HAP-1 (cell line): ENCODE measurements at regions not wholly inside any gene's neighbourhood (a gene's known extent, or its start where the extent isn't known, plus 50 kb on each side); places are given as distances from the start of the nearest gene placed in this dataset.
"Not testable (repeated sequence)": the region's sequence is repeated elsewhere in the genome, so short reads cannot be mapped to it uniquely, and the experiment has no call there.

Source experiments
- DNase-seq, 2 experiments: peaks; one replicate each; pipeline ENCODE4 v3.0.0-alpha.2; 2016 to 2020; ENCODE audit warnings: low spot score in 2 of 2
- H3K27me3 ChIP-seq: fragments of 250-450 bp; sonication (Bioruptor Pico); 2 replicates; pipeline ENCODE4 v1.5.1; 2020; ENCODE audit warnings: low read depth, mild to moderate bottlenecking, moderate library complexity
- H3K36me3 ChIP-seq: fragments of 250-450 bp; sonication (Bioruptor Pico); replicated peaks from 2 replicates; pipeline ENCODE4 v1.5.1; 2020; ENCODE audit warnings: mild to moderate bottlenecking
- H3K4me1 ChIP-seq: fragments of 250-450 bp; sonication (Bioruptor Pico); 2 replicates; pipeline ENCODE4 v1.5.1; 2020; ENCODE audit warnings: mild to moderate bottlenecking
- H3K4me3 ChIP-seq: fragments of 250-450 bp; sonication (Bioruptor Pico); 2 replicates; pipeline ENCODE4 v1.5.1; 2020; ENCODE audit warnings: mild to moderate bottlenecking, moderate library complexity
- H3K9me3 ChIP-seq: fragments of 250-450 bp; sonication (Bioruptor Pico); 2 replicates; pipeline ENCODE4 v1.5.1; 2020; ENCODE audit warnings: mild to moderate bottlenecking, moderate library complexity
- in situ Hi-C: fragments of 300-500 bp; cut with MboI; formaldehyde crosslinking; loops from 3 replicates; pipeline ENCODE4 v1.14.3; 2020; ENCODE audit warnings: low sequenced_read_pairs, inconsistent platforms, mixed read lengths

- H3K4me3 ChIP-seq, result no peak overlapping the region
These were observed 149.4 kb upstream of the PFKP start for GRCh38 chr10:2917926-2918325.

DNA sequence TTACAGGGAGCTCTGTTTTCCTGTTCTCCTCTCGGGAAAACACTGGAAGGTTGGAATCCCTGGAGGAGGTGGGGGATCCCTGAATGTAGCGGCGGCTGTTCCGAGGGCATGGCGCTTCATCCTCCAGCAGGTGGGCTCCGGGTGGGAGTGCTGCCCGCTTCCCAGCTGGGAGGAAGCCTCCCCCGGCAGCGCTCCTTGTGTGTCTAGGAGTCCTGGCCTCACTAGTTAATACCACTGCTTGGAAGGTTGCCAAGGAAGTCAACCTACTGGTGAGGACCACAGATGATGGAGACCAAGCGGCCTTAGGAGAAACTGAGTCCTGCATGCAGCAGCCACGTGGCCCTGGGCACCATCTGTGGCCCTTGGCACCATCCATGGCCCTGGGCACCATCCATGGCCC lies 151.9 kb upstream of the PFKP start:
- DNase-seq, result no peak
- H3K4me3 ChIP-seq, result no peak overlapping the region
- in situ Hi-C loops, result no loop called here
- H3K9me3 ChIP-seq, result no peaks in the 10 kb centered on the region
- H3K36me3 ChIP-seq, result no peaks in the 10 kb centered on the region
- no peaks in the 10 kb centered on the region for H3K27me3 ChIP-seq
- no peaks in the 10 kb centered on the region for H3K4me1 ChIP-seq

More at GRCh38 chr10:2917926-2918325, 149.4 kb upstream of the PFKP start:
- no peaks in the 10 kb centered on the region for H3K36me3 ChIP-seq
- no peaks in the 10 kb centered on the region for H3K4me1 ChIP-seq
- no peak for DNase-seq
- H3K27me3 ChIP-seq, result no peaks in the 10 kb centered on the region
- in situ Hi-C loops, result no loop called here
- no peaks in the 10 kb centered on the region for H3K9me3 ChIP-seq

GRCh38 chr10:2914741-2915140 lies 152.6 kb upstream of the PFKP start:
- H3K4me3 ChIP-seq, result no peak overlapping the region
- in situ Hi-C loops, result no loop called here
- H3K4me1 ChIP-seq, result no peaks in the 10 kb centered on the region
- H3K36me3 ChIP-seq, result no peaks in the 10 kb centered on the region
- no peak for DNase-seq
- no peaks in the 10 kb centered on the region for H3K9me3 ChIP-seq
- no peaks in the 10 kb centered on the region for H3K27me3 ChIP-seq

GRCh38 chr10:2913474-2913873 lies 153.9 kb upstream of the PFKP start:
- H3K9me3 ChIP-seq, result no peaks in the 10 kb centered on the region
- DNase-seq, result no peak
- in situ Hi-C loops, result no loop called here
- no peaks in the 10 kb centered on the region for H3K36me3 ChIP-seq
- no peaks in the 10 kb centered on the region for H3K4me1 ChIP-seq
- no peak overlapping the region for H3K4me3 ChIP-seq
- H3K27me3 ChIP-seq, result no peaks in the 10 kb centered on the region

DNA sequence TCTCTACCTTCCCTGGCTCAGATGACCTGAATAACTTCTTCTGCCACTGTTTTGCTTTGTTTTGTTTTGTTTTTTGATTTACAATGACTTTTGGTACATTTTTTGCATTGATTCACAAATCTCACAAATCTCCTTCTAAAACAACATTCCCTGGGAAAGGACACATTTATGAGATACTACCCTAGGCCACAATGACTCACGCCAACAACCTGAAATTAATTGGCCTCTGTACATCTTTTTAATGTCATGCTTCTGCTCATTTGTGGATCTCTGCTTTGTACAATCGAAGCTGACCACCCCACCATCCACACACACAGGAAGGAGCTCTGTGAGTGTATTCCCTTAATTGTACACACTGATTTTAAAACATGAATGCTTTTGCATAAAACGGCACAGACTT lies 156.7 kb upstream of the PFKP start:
- no peak for DNase-seq
- Histone ChIP-seq H3K4me1 (no peaks in the 10 kb centered on the region), H3K4me3 (no peak overlapping the region), H3K9me3 (no peaks in the 10 kb centered on the region), H3K36me3 (no peaks in the 10 kb centered on the region), H3K27me3 (no peaks in the 10 kb centered on the region)
- in situ Hi-C loops, result no loop called here

DNA sequence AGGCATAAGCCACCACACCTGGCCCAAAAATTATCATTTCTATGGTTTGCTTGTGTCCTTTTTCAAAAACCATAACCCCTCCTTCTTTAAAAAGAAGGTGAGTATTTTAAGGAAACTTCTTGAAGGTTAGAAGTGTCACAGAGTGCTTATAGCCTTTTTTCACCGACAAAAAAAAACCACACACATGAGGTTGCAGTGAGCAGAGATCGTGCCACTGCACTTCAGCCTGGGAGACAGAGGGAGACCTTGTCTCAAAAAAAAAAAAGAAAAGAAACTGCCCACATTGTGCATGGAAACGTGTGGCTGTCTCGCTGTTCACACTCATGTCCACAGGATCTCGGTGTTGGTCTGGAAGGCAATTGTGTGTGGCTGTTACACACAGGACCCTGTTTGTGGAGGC lies 157.4 kb upstream of the PFKP start:
- Histone ChIP-seq H3K36me3 (no peaks in the 10 kb centered on the region), H3K4me3 (no peak overlapping the region), H3K27me3 (no peaks in the 10 kb centered on the region), H3K4me1 (no peaks in the 10 kb centered on the region), H3K9me3 (no peaks in the 10 kb centered on the region)
- in situ Hi-C loops, result no loop called here
- no peak for DNase-seq

DNA sequence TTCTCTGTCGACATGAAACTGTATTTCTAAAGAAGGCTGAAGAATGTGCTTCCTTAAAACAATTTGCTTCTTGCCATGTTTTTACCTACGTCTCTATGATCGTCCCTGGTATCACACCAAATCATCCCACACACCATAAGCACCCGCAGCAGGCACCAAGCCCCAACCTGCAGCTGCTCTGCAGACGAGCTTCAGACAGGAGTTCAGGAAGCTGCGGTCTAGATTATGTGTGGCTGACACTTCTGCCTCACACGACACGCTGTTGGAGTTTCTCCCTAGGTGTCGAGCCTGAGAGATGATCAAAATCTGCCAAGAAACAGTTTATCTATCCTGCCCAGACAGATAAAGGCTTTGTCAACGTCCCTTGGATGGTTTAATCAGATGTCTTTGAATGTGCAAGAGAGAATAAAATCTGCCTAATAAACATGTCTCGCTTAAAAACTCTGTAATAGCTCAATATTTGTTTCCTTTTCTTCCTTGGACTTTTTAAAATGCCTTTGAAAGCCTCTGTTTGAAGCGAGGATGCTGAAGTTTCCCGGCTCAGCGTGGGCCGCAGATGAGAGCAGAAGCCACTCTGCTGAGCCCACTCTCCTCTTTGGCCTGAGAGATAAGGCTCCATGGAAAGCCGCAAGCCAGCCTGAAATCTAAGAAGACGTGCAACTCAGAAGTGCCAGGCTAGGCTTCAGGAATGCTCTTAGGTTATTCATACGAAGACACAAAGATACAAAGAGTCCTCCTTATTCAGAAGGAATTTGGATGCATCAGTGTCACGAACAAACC lies 158.3 kb upstream of the PFKP start:
- in situ Hi-C loops, result no loop called here
- DNase-seq, result no peak
- Histone ChIP-seq H3K36me3 (no peaks in the 10 kb centered on the region), H3K4me1 (no peaks in the 10 kb centered on the region), H3K4me3 (no peak overlapping the region), H3K9me3 (no peaks in the 10 kb centered on the region), H3K27me3 (no peaks in the 10 kb centered on the region)

- H3K27me3 ChIP-seq, result no peaks in the 10 kb centered on the region
- no peaks in the 10 kb centered on the region for H3K36me3 ChIP-seq
- in situ Hi-C loops, result no loop called here
- H3K4me1 ChIP-seq, result no peaks in the 10 kb centered on the region
- no peaks in the 10 kb centered on the region for H3K9me3 ChIP-seq
- DNase-seq, result no peak
- no peak overlapping the region for H3K4me3 ChIP-seq
These were observed 160.4 kb upstream of the PFKP start for GRCh38 chr10:2906974-2907373.

- in situ Hi-C loops, result no loop called here
- Histone ChIP-seq H3K27me3 (no peaks in the 10 kb centered on the region), H3K36me3 (no peaks in the 10 kb centered on the region), H3K9me3 (no peaks in the 10 kb centered on the region), H3K4me1 (no peaks in the 10 kb centered on the region), H3K4me3 (no peak overlapping the region)
- DNase-seq, result no peak
These were observed 161.5 kb upstream of the PFKP start for GRCh38 chr10:2905851-2906250.

- in situ Hi-C loops, result no loop called here
- no peaks in the 10 kb centered on the region for H3K27me3 ChIP-seq
- no peaks in the 10 kb centered on the region for H3K36me3 ChIP-seq
These were observed 166.8 kb upstream of the PFKP start for GRCh38 chr10:2900530-2900929.

GRCh38 chr10:2899246-2899951 lies 167.9 kb upstream of the PFKP start:
- Histone ChIP-seq H3K27me3 (no peaks in the 10 kb centered on the region), H3K9me3 (no peaks in the 10 kb centered on the region; the same call in 1 of the 2 replicates), H3K4me1 (no peaks in the 10 kb centered on the region), H3K36me3 (no peaks in the 10 kb centered on the region), H3K4me3 (no peak overlapping the region)
- in situ Hi-C loops, result no loop called here
- no peak for DNase-seq

More at GRCh38 chr10:2900530-2900929, 166.8 kb upstream of the PFKP start:
- DNase-seq, result no peak
- Histone ChIP-seq H3K4me3 (no peak overlapping the region), H3K4me1 (no peaks in the 10 kb centered on the region), H3K9me3 (no peaks in the 10 kb centered on the region)

DNA sequence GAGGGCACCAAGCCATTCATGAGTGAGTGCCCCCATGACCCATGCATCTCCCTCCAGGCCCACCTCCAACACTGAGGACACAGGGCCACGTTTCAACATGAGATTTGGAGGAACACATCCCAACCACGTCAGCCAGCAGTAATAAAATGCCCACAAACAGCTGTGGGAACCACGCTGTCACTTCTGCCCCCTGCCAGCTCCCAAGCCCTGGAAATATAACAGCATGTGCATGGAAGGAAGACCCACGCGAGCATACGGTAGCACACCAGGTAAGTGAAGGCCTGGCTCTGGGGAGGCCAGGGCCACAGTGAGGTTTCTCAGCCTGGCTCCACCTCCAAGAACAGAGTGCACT lies 168.9 kb upstream of the PFKP start:
- no peak for DNase-seq
- Histone ChIP-seq H3K9me3 (no peaks in the 10 kb centered on the region; the same call in 1 of the 2 replicates), H3K4me1 (no peaks in the 10 kb centered on the region), H3K27me3 (no peaks in the 10 kb centered on the region), H3K36me3 (no peaks in the 10 kb centered on the region), H3K4me3 (no peak overlapping the region)
- in situ Hi-C loops, result no loop called here

DNA sequence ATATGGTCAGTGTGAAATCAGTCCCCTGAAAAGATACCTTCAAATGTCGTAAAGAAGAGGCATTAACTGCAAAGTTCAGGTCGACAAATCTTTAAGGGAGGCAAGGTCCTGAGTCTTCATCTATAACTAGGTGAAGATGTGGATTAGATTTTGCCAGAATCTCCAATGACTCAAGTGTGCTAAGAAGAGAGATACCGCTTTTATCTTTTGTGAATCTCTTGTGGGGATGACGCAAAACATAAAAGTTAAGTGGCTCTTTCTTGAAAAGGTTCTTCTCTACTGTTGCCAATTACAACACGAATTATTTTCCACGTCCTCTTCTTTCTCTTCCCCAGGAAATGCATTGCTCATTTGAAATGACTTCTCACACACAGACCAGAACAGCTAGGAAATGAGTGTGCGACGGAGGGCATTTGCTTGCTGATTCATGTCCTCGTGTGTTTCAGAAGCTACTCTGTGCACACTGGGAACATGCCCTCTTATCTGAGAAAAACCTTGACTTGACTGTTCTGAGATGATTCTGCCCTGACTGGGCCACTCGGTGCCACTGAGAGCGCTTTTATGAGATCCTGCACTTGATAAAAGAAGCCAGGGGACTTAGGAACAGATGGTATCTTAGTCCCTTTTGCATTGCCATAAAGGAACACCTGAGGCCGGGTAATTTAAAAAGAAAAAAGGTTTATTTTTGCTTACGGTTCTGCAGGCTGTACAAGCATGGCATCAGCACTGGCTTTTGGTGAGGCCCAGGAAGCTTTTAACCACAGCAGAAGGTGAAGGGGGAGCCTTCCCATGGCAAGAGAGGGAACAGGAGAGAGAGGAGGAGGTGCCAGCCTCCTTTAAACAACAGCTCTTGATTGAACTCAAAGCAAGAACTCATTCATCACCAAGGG lies 169.5 kb upstream of the PFKP start:
- Histone ChIP-seq H3K36me3 (no peaks in the 10 kb centered on the region), H3K4me3 (no peak overlapping the region), H3K27me3 (no peaks in the 10 kb centered on the region), H3K4me1 (no peaks in the 10 kb centered on the region), H3K9me3 (no peaks in the 10 kb centered on the region; the same call in 1 of the 2 replicates)
- no peak for DNase-seq
- in situ Hi-C loops, result no loop called here

GRCh38 chr10:2896334-2896733 lies 171.0 kb upstream of the PFKP start:
- H3K4me3 ChIP-seq, DNase-seq, H3K36me3 ChIP-seq, in situ Hi-C loops, H3K27me3 ChIP-seq, H3K4me1 ChIP-seq, H3K9me3 ChIP-seq: not testable (repeated sequence)
